ENCODE measurements at regions not wholly inside any gene's neighbourhood (a gene's known extent, or its start where the extent isn't known, plus 50 kb on each side); places are given as distances from the start of the nearest gene placed in this dataset.

DNA sequence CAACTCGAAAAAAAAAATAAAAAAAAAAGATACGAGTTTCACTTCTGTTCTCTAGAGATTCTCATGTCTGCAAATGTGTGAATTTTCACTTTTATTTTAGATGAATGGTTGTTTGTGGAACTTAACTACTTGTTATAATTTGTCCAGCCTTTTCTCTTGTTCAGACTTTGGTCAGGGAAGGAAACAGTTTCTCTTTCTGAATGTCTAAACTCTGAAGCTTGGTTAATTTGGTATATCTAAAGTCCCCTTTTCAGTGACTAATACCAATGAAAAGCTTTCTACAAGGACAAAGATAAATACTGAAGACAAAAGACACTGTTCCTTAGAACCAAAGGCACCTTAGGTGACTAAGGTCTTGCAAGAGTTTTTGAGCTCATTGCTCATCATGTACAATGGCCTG lies 144.4 kb upstream of the PIEZO2 start:
- no peak overlapping the region for H3K27ac Mint-ChIP-seq
- H3K4me3 ChIP-seq (ENCODE audit: low read length) = no peak overlapping the region
- H3K4me3 Mint-ChIP-seq = no peak overlapping the region
- H3K9ac ChIP-seq (ENCODE audit: extremely low read depth, low read length, poor library complexity, severe bottlenecking) = no peak overlapping the region
- H3K27ac ChIP-seq (ENCODE audit: low read depth, low read length) = no peak overlapping the region
- no peak for TF ChIP-seq CTCF (conservative IDR thresholded peaks at IDR 0.05)
- H3K36me3 Mint-ChIP-seq (ENCODE audit: low read depth) = no peaks in the 10 kb centered on the region
- 85 to 92% methylated on average over 2 of the region's 2 CpGs for WGBS, 2 experiments (ENCODE audit: insufficient coverage in 1 of 2, insufficient read length in 1 of 2)
- peaks cover 4% of the 10 kb centered on the region for H3K4me1 ChIP-seq (ENCODE audit: control insufficient read depth, insufficient read depth, low read length)
- peaks cover 13% of the 10 kb centered on the region for H3K9me3 ChIP-seq (ENCODE audit: control insufficient read depth, low read length)
- peaks cover 2% of the 10 kb centered on the region for H3K4me1 Mint-ChIP-seq
- no peaks in the 10 kb centered on the region for H3K27me3 ChIP-seq (ENCODE audit: control insufficient read depth, insufficient read depth, low read length, poor library complexity, severe bottlenecking)
- DNase-seq = no peak
- H3K36me3 ChIP-seq (ENCODE audit: control insufficient read depth, insufficient read depth, low read length) = no peaks in the 10 kb centered on the region
- no peaks in the 10 kb centered on the region for H3K9me3 Mint-ChIP-seq
- H3K27me3 Mint-ChIP-seq (ENCODE audit: insufficient read depth) = no peaks in the 10 kb centered on the region

GRCh38 chr18:11290786-11291185 lies 141.4 kb upstream of the PIEZO2 start:
- Histone ChIP-seq H3K27ac (ENCODE audit: low read depth, low read length) (no peak overlapping the region), H3K9me3 (ENCODE audit: control insufficient read depth, low read length) (peaks cover 11% of the 10 kb centered on the region), H3K36me3 (ENCODE audit: control insufficient read depth, insufficient read depth, low read length) (no peaks in the 10 kb centered on the region), H3K4me1 (ENCODE audit: control insufficient read depth, insufficient read depth, low read length) (peaks cover 4% of the 10 kb centered on the region), H3K9ac (ENCODE audit: extremely low read depth, low read length, poor library complexity, severe bottlenecking) (no peak overlapping the region), H3K4me3 (ENCODE audit: low read length) (no peak overlapping the region), H3K27me3 (ENCODE audit: control insufficient read depth, insufficient read depth, low read length, poor library complexity, severe bottlenecking) (no peaks in the 10 kb centered on the region)
- WGBS, 2 experiments (ENCODE audit: insufficient coverage in 1 of 2, insufficient read length in 1 of 2) = 85 to 91% methylated on average over 2 to 3 of the region's 3 CpGs
- no peak for TF ChIP-seq CTCF (conservative IDR thresholded peaks at IDR 0.05)
- no peaks in the 10 kb centered on the region for H3K27me3 Mint-ChIP-seq (ENCODE audit: insufficient read depth)
- H3K36me3 Mint-ChIP-seq (ENCODE audit: low read depth) = no peaks in the 10 kb centered on the region
- no peak overlapping the region for H3K27ac Mint-ChIP-seq
- peaks cover 2% of the 10 kb centered on the region for H3K4me1 Mint-ChIP-seq
- H3K4me3 Mint-ChIP-seq = no peak overlapping the region
- no peak for DNase-seq
- no peaks in the 10 kb centered on the region for H3K9me3 Mint-ChIP-seq

- H3K27me3 Mint-ChIP-seq (ENCODE audit: insufficient read depth) = no peaks in the 10 kb centered on the region
- H3K9me3 Mint-ChIP-seq = no peaks in the 10 kb centered on the region
- peak; percentile 7 for DNase-seq
- H3K4me3 Mint-ChIP-seq = no peak overlapping the region
- peaks cover 4% of the 10 kb centered on the region for H3K4me1 ChIP-seq (ENCODE audit: control insufficient read depth, insufficient read depth, low read length)
- WGBS, 2 experiments (ENCODE audit: insufficient coverage in 1 of 2, insufficient read length in 1 of 2) = 94% methylated on average over 1 of the region's 1 CpG; no CpG with 5 or more reads in 1 of the 2 experiments
- no peaks in the 10 kb centered on the region for H3K36me3 ChIP-seq (ENCODE audit: control insufficient read depth, insufficient read depth, low read length)
- no peaks in the 10 kb centered on the region for H3K9me3 ChIP-seq (ENCODE audit: control insufficient read depth, low read length)
- H3K4me3 ChIP-seq (ENCODE audit: low read length) = no peak overlapping the region
- peaks cover 2% of the 10 kb centered on the region for H3K4me1 Mint-ChIP-seq
- H3K27me3 ChIP-seq (ENCODE audit: control insufficient read depth, insufficient read depth, low read length, poor library complexity, severe bottlenecking) = no peaks in the 10 kb centered on the region
- no peak for TF ChIP-seq CTCF (conservative IDR thresholded peaks at IDR 0.05)
- no peak overlapping the region for H3K9ac ChIP-seq (ENCODE audit: extremely low read depth, low read length, poor library complexity, severe bottlenecking)
- H3K27ac ChIP-seq (ENCODE audit: low read depth, low read length) = no peak overlapping the region
- H3K27ac Mint-ChIP-seq = no peak overlapping the region
- H3K36me3 Mint-ChIP-seq (ENCODE audit: low read depth) = no peaks in the 10 kb centered on the region
These were observed 139.9 kb upstream of the PIEZO2 start for GRCh38 chr18:11289248-11289647.
